Right lobe of liver (tissue), 6 donors: ENCODE measurements at regions not wholly inside any gene's neighbourhood (a gene's known extent, or its start where the extent isn't known, plus 50 kb on each side); places are given as distances from the start of the nearest gene placed in this dataset.
A peak's percentile ranks its signal among the peaks of the same experiment; 100 is the strongest.

Experiments
- ATAC-seq, 4 donors: fragments of 200-7000 bp; cut with Tn5 transposase; one replicate each; pipeline ENCODE4 v1.9.1; 2020; ENCODE audit warnings: mild to moderate bottlenecking in 4 of 4, moderate library complexity in 4 of 4
- DNase-seq, 3 donors: peaks; one replicate each; pipeline ENCODE4 v3.0.0-alpha.2; 2020
- H3K27ac ChIP-seq, 3 donors: fragments of 200-600 bp; one replicate each; pipeline ENCODE4 v1.8.0; 2022
- H3K27me3 ChIP-seq, 2 donors: fragments of 200-600 bp; one replicate each; pipeline ENCODE4 v1.8.0; 2022
- H3K36me3 ChIP-seq, 4 donors: fragments of 200-600 bp; sonication (generic) in 1 of 4; one replicate each; pipeline versions ENCODE4 v1.5.1 to v1.8.0; 2017 to 2022; ENCODE audit warnings: control low read depth in 1 of 4
- H3K4me1 ChIP-seq, 4 donors: fragments of 200-600 bp; sonication (generic) in 1 of 4; one replicate each; pipeline versions ENCODE4 v1.5.1 to v1.8.0; 2017 to 2022; ENCODE audit warnings: control low read depth in 1 of 4
- H3K4me3 ChIP-seq, 3 donors: fragments of 200-600 bp; one replicate each; pipeline ENCODE4 v1.8.0; 2022
- H3K9me3 ChIP-seq, 4 donors: fragments of 200-600 bp; sonication (generic) in 1 of 4; one replicate each; pipeline versions ENCODE4 v1.5.1 to v1.8.0; 2017 to 2022; ENCODE audit warnings: control low read depth in 1 of 4
- POLR2A ChIP-seq: fragments of 450-650 bp; IDR thresholded peaks from one replicate; pipeline ENCODE4 v1.6.1; 2017; ENCODE audit warnings: antibody characterized with exemption, mild to moderate bottlenecking
- WGBS: methylation state at CpG from one replicate; pipeline ENCODE4 v1.1.6; 2018; ENCODE audit warnings: low coverage, low lambda C conversion rate; ENCODE audit not compliant: insufficient coverage; ENCODE audit errors: missing lambda C conversion rate; 5-methylcytosine and 5-hydroxymethylcytosine counted together
- intact Hi-C, 2 donors: fragments of 100-400 bp; cut with DNase I; formaldehyde crosslinking; loops; one replicate each; pipeline versions ENCODE4 v1.11.2 to v1.14.1; 2022
- TF ChIP-seq, protein P1 (sequence below), 4 donors: fragments of 200-600 bp in 3 of 4; fragments of 450-650 bp in 1 of 4; IDR thresholded peaks; one replicate each; pipeline versions ENCODE4 v1.5.1 to v1.8.0; 2016 to 2022; ENCODE audit warnings: antibody characterized with exemption in 4 of 4, mild to moderate bottlenecking in 2 of 4
- donor health status: DM: no; HTN: yes; CAD: no.
- donor health status: DM: no; HTN: no; CAD: no.
- donor health status: DM: no; HTN: no; CAD: no.
- donor health status: DM: no; HTN: yes; CAD: no.
- donor health status: DM: no; HTN: yes; CAD: no.

DNA sequence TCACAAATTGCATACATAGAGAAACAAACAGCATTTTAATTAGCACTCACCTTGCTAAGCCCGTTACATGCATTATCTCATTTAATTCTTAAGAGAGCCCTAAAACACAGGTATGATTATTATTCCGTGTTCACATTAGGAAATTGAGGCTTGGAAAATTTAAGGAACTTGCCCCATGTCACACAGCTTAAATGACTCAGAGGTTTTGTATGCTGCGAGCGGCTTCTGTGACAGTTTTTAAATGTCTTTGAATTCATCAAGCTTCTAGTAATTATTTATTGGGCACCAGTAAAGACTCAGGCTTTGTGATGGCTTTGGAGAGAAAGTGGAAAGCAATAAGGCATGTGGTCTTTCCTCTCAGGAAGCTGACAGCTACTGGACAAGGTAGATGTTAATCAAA, 166.7 kb upstream of the THBS1 start:
- intact Hi-C loops, result no loop called here
- Histone ChIP-seq H3K27ac (no peak overlapping the region), H3K9me3 (no peaks in the 10 kb centered on the region), H3K36me3 (no peaks in the 10 kb centered on the region), H3K27me3 (no peaks in the 10 kb centered on the region), H3K4me3 (no peak overlapping the region), H3K4me1 (no peaks in the 10 kb centered on the region)
- TF ChIP-seq, protein P1, sequence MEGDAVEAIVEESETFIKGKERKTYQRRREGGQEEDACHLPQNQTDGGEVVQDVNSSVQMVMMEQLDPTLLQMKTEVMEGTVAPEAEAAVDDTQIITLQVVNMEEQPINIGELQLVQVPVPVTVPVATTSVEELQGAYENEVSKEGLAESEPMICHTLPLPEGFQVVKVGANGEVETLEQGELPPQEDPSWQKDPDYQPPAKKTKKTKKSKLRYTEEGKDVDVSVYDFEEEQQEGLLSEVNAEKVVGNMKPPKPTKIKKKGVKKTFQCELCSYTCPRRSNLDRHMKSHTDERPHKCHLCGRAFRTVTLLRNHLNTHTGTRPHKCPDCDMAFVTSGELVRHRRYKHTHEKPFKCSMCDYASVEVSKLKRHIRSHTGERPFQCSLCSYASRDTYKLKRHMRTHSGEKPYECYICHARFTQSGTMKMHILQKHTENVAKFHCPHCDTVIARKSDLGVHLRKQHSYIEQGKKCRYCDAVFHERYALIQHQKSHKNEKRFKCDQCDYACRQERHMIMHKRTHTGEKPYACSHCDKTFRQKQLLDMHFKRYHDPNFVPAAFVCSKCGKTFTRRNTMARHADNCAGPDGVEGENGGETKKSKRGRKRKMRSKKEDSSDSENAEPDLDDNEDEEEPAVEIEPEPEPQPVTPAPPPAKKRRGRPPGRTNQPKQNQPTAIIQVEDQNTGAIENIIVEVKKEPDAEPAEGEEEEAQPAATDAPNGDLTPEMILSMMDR (IDR thresholded peaks at IDR 0.05), result no peak
- no peak for TF ChIP-seq POLR2A
- 80% methylated on average over 4 of the region's 4 CpGs for WGBS
- no peak for ATAC-seq
- DNase-seq, result no peak

DNA sequence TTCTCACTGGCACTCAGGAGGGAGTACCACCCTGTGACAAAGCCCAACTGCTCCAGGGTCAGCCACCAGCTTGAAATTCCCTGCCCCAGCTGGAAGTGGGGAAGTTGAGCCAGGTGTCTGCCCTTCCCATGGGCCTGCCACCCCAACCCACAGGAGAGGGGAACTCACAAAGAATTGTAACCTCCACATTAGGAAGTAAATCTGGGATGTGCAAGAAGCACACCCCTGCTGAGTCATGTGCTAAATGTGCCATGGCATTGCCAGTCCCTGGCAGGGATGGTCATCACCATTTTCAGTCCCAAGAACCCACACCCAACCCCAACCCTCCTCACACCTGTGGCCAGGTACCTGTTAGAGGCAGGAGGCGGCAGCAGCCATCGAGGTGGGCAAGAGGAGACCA, 165.2 kb upstream of the THBS1 start:
- 100% methylated on average over 1 of the region's 2 CpGs for WGBS
- intact Hi-C loops, result no loop called here
- H3K9me3 ChIP-seq, result no peaks in the 10 kb centered on the region

DNA sequence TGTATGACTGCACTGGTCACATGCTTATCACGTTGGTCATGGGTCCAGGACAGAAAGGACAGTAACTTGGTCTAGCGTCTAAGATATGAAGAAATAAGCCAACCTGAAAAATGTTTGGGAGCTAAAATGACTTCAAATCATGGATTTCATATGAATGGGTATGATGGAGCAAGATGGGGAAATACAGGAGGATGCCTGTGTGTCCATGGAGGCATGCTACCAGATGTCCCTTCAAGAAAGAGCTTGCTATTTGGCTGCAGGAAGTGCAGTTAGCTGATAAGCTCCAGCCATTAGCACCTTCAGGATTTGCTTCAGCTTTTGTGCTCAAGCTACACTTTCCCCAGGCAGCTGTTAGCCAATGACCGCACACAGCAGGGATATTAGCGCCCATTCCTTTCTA, 164.6 kb upstream of the THBS1 start:
- Histone ChIP-seq H3K4me1 (no peaks in the 10 kb centered on the region), H3K9me3 (no peaks in the 10 kb centered on the region), H3K27ac (no peak overlapping the region), H3K4me3 (no peak overlapping the region), H3K27me3 (no peaks in the 10 kb centered on the region), H3K36me3 (no peaks in the 10 kb centered on the region)
- WGBS, result 78% methylated on average over 4 of the region's 4 CpGs
- ATAC-seq (no peak), DNase-seq (no peak)
- TF ChIP-seq, protein P1 (IDR thresholded peaks at IDR 0.05), result no peak
- no peak for TF ChIP-seq POLR2A
- intact Hi-C loops, result no loop called here

More for the DNA sequence above, 165.2 kb upstream of the THBS1 start:
- Histone ChIP-seq H3K4me3 (no peak overlapping the region), H3K36me3 (no peaks in the 10 kb centered on the region), H3K27ac (no peak overlapping the region), H3K4me1 (no peaks in the 10 kb centered on the region), H3K27me3 (no peaks in the 10 kb centered on the region)
- no peak for DNase-seq
- ATAC-seq, result peak in 1 of 4 donors; percentile 11
- TF ChIP-seq POLR2A, result no peak
- TF ChIP-seq, protein P1 (IDR thresholded peaks at IDR 0.05), result no peak

DNA sequence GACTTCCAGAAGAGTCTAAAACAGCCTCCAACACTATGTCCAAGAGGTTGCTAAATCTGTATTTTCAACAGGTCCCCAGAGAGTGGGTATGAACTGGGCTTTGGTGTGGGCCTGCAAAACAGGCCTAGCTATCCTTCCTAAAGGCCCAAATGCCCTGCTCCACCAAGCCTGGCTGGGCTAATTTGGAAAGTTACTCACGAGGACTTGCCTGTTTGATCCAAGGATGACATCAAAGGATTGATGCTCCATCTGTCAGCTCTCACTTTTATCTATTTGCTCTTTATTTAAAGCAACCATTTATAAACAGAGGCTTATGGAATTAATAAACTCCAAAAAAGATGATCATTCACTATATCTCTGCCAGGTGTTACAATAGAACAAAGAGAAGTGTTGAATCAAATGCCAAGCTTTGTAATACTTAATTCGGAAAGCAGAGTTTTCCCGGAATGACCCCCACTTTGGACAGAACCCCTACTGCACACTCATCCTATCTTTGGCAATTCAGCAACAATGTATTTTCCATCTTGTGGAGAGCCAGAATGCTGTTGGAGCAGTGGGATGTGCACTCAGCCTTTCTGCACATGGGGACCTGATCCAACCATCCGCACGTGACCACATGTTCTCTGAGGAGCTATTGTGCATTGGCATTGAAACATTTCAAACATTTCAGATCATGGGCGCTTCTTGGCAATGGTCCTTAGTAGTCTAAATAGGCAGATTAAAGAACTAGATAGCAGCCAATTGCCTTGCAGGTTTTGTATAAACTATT, 163.3 kb upstream of the THBS1 start:
- ATAC-seq (no peak), DNase-seq (no peak)
- Histone ChIP-seq H3K27me3 (no peaks in the 10 kb centered on the region), H3K4me1 (no peaks in the 10 kb centered on the region), H3K27ac (no peak overlapping the region), H3K4me3 (no peak overlapping the region), H3K36me3 (no peaks in the 10 kb centered on the region), H3K9me3 (no peaks in the 10 kb centered on the region)
- TF ChIP-seq, protein P1 (IDR thresholded peaks at IDR 0.05), result no peak
- TF ChIP-seq POLR2A, result no peak
- intact Hi-C loops, result no loop called here
- 67% methylated on average over 5 of the region's 6 CpGs for WGBS
